Liver (tissue), 3 donors: ENCODE measurements at regions not wholly inside any gene's neighbourhood (a gene's known extent, or its start where the extent isn't known, plus 50 kb on each side); places are given as distances from the start of the nearest gene placed in this dataset.

ENCODE experiments used
- ATF3 ChIP-seq: IDR thresholded peaks from 2 replicates; pipeline ENCODE4 v1.6.1; 2016; ENCODE audit warnings: antibody characterized with exemption
- CTCF ChIP-seq: fragments of 150-350 bp; IDR thresholded peaks from 2 replicates; pipeline ENCODE4 v1.5.1; 2017; ENCODE audit warnings: improper control_type of control experiment, low read depth, low read length; ENCODE audit not compliant: missing input control
- GABPA ChIP-seq, 2 donors: IDR thresholded peaks in 1 of 2; conservative IDR thresholded peaks in 1 of 2; 2 replicates each; pipeline ENCODE4 v1.6.1; 2016; ENCODE audit warnings: antibody characterized with exemption in 2 of 2, mild to moderate bottlenecking in 1 of 2, moderate library complexity in 1 of 2
- donor health status: healthy.
- donor health status: healthy.

GRCh38 chr20:41981746-41982145 is 363.6 kb upstream of the CHD6 start:
- TF ChIP-seq GABPA (IDR thresholded peaks at IDR 0.05 in 1 of 2, conservative IDR thresholded peaks at IDR 0.05 in 1 of 2) (no peak), ATF3 (no peak), CTCF (no peak)
